CD4-positive, alpha-beta T cell treated with Interferon gamma for 1 hour (primary cell): ENCODE measurements at regions not wholly inside any gene's neighbourhood (a gene's known extent, or its start where the extent isn't known, plus 50 kb on each side); places are given as distances from the start of the nearest gene placed in this dataset.

Experiments
- DNase-seq: peaks from one replicate; pipeline ENCODE4 v3.0.0-alpha.2; 2020

GRCh38 chr1:84090447-84091245 is 53.4 kb upstream of the PRKACB start:
- DNase-seq, result no peak

- DNase-seq, result no peak
These were observed 54.2 kb upstream of the PRKACB start for GRCh38 chr1:84089867-84090266.

GRCh38 chr1:84089465-84089864 is 54.6 kb upstream of the PRKACB start:
- no peak for DNase-seq

- no peak for DNase-seq
These were observed 57.5 kb upstream of the PRKACB start for GRCh38 chr1:84086616-84087015.

- no peak for DNase-seq
These were observed 57.9 kb upstream of the PRKACB start for GRCh38 chr1:84086189-84086588.

- DNase-seq, result no peak
These were observed 60.8 kb upstream of the PRKACB start for GRCh38 chr1:84083307-84083706.

GRCh38 chr1:84078842-84079202 is 65.2 kb upstream of the PRKACB start:
- DNase-seq, result no peak

GRCh38 chr1:84078108-84078841 is 65.8 kb upstream of the PRKACB start:
- no peak for DNase-seq

GRCh38 chr1:84077476-84078107 is 66.5 kb upstream of the PRKACB start:
- peak; percentile 78 for DNase-seq

GRCh38 chr1:84073266-84073665 is 70.8 kb upstream of the PRKACB start:
- DNase-seq, result no peak

- DNase-seq, result no peak
These were observed 70.4 kb upstream of the TTLL7 start for GRCh38 chr1:84069236-84069845.

GRCh38 chr1:84062496-84062895 is 63.6 kb upstream of the TTLL7 start:
- no peak for DNase-seq

- DNase-seq, result no peak
These were observed 62.4 kb upstream of the TTLL7 start for GRCh38 chr1:84061336-84061735.

- no peak for DNase-seq
These were observed 61.8 kb upstream of the TTLL7 start for GRCh38 chr1:84060781-84061180.

GRCh38 chr1:84048820-84049219 is 49.9 kb upstream of the TTLL7 start:
- no peak for DNase-seq
